Cerebellar cortex (tissue), 1 donor: ENCODE measurements at regions not wholly inside any gene's neighbourhood (a gene's known extent, or its start where the extent isn't known, plus 50 kb on each side); places are given as distances from the start of the nearest gene placed in this dataset.
"Not testable (repeated sequence)": the region's sequence is repeated elsewhere in the genome, so short reads cannot be mapped to it uniquely, and the experiment has no call there.

Experiments
- DNase-seq: peaks from one replicate; pipeline ENCODE4 v3.0.0-alpha.2; 2015; ENCODE audit warnings: low spot score

DNA sequence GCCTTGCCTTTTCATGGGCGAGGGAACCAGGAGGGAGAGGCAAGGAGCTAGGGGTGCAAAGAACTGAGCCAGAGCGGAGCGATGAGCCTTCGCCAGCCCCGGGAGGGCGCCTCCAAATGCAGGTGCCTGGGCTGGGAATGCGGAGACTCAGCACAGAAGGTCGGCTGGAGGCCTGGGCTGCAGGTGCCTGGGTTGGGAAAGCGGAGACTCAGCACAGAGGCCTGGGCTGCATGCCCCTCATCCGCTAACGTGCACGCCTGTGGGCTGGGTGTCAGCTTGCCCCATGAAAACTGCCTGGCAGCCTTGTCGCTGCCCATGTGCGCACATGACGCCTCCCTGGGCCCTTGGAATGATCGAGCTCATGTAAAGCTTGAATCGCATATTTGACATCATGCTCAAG lies 51.8 kb downstream of the POM121L12 start:
- no peak for DNase-seq

DNA sequence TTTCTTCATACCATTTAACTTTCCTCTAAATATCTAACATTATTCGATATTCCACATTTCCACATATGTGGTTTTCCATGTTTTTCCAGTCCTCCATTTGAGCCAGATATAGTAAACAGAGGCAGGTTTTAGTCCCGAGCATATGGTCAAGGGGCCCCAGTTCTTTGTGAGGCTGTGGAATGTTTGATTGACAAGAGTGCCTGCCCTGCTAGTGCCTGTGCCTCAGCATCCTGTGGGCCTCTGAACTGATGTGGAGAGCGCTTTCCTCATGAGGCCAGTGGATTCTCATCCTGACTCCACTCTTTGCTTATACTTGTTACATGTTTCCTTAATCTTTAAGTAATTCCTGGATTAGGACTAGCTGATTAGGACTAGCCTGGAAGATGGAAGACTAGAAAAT lies 58.8 kb downstream of the POM121L12 start:
- DNase-seq: no peak

DNA sequence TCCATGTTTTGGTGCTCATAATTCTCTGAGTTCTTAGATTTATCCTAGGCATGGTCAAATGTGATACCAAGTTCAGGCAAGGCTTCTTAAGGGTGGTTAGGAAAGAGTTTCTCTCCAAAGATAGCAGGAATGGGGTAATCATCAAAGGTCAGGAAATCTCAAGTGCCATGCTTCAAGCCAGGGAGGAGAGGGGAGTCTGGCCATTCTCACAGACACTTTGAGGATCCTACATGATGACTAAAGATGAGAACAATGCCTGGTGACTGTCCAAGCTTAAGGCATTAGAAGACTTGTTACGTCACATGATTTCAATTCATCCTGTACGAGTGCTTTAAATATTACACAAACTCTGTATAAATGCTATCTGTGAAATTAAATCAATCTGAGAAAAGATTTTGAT lies 59.4 kb downstream of the POM121L12 start:
- no peak for DNase-seq

DNA sequence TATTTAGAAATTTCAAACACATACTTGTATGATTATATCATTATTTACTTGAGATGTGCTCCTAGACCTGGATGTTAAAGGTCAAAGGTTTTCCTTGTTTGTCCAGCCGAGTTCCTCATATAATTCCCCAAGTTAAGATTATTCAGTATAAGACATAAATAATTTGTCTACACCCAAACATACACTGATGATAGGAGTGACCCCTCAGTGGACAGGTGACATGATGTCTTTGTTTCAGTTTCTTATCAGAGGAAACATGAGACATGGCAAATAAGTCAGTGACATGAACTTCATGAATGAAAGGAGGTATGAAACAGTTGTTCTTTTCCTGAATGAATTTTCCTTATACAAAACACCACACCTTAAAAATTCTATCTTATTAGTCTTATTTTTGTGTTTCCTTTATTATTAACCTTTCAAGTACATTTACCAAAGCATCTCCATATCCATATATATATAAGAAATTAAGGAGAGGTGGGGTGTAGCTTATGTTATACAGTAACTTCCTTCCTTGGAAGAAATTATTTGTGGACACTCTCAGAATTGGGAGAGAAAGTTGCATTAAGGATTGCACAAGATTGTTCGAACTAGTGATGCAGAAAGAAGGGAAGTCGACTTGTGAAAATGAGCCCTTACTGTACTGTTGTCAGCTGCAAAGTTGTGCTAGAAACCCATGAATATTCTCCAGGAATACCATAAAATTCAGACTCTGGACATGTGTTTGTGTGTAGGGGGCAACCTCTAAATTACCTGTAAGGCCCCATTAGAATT lies 60.5 kb downstream of the POM121L12 start:
- no peak for DNase-seq

DNA sequence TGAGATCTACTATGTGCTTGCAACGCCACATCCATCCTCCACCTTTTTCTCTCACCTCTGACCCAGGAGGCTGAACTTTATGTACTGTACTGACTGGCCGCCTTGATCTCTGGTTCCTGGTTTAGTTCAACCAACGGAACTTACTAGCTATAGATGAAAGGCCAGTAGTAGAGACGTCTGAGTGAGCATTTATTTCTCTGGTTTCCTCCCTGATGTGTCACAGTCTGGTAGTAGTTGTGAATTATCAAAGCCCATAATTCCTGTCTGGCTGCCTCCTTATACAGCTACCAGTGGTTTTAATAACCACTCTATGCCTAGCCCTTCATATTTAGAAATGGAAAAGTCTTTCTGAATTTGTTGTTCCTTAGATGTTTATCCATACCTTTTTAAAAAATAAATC lies 64.7 kb downstream of the POM121L12 start:
- DNase-seq: no peak

DNA sequence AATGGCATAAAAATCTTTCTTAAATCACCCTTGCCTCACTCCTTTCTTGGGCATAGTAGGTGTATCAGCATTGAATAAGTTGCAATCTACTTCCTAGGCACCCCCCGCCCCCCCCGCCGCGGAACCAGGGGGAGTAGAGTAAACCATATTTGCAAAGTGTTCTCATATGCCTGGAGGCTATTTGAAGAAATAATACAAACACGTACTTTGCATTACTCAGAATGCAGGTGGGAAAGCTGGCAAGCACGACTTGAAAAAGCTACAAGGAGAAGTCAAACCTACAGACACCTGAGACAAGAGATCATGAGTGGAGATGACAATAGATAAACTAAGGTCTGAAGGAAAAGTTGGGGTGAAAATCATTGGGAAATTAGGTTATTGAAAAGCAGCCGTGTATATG lies 65.6 kb downstream of the POM121L12 start:
- no peak for DNase-seq

DNA sequence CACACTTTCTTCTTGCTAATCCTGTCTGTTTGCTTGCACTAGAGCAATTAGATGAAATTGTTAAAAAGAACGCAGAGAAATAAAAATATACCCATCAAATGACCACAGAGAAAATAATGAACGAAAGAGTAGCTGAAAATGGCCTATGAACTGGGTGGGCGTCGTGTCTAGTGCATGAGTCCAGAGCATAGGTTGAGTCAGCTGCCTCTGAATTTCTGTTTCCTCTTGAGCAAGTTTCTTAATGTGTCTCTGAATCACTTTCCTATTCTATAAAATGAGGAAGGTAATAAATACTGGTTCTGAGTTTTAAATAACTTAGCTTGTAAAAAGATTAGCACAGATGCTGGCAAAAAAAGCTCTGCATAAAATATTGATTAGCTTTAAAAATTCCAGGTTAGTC lies 75.0 kb downstream of the POM121L12 start:
- no peak for DNase-seq

DNA sequence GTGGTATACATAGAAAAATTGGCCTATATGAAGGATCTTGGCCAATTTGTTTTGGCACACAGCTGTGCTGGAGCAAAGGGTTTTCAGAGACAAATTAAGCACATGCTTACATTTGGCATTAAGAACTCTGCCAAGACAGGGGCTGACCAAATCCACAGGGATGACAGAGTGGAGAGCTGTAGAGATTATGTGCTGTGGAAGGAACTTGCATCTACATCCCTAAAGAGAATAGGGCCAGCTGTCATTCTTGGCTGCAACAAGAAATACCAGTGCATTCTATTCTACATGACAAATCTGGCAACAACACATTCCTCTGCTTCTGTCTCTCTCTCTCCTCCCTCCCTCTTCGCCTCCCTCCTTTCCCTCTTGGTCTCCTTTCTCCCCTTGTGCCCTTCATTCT lies 75.6 kb downstream of the POM121L12 start:
- DNase-seq: no peak

DNA sequence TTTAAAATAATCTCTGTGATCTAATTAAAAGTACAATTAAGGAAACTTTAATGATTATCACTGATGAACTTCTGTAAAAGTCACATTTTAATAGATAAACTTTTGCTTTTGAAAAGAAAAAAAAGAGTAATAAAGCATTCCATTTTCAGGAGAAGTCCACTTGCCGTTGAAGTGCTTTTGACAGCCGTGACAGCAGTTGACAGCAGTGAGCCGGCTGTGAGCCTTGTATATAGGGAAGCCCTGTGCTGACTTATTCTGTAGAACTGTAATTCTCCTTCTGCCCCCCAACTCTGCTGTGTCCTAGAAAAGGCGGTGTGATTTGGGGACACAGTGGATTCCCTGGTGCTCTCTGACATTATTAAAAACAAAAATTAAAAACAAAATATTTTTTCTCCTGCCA lies 78.0 kb downstream of the POM121L12 start:
- DNase-seq: no peak

DNA sequence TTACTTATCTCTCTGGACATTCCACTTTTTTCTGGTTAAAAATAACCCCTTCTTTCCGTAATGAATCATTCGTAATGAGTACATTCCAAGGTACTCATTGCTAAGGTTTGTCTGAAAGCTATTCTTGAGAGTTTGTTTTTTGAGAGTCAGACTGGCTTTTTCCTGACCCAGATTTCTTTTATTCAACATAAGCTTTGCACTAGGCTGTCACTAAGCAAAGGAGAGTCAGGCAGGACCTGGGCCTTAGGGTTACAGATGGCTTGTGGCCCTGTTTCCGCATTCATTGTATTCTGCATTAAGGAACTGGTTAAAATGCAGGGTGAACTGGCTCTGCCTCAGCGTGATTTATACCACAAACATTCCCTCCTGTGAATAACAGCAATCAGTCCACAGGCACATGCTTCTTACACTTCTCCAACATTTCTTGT lies 84.1 kb downstream of the POM121L12 start:
- no peak for DNase-seq

DNA sequence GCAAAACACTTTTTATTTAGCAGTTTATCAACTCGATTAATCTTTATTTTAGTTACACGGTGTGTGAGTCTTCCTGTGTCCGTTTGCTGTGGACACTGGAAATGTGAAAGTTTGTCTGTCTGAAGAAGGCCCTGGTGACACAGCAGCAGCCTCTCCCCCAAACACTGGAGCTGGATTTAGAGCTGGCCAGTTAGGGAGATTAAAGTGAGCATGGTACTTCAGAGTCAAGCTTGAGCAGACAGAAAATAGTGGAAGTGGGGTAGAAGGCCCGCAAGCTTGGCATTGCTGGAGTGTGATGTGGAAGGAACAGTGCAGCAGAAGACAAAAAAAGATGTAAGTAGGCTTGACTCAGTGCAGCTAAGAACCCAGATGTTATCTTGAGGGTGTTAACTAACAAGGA lies 85.9 kb downstream of the POM121L12 start:
- DNase-seq: no peak

DNA sequence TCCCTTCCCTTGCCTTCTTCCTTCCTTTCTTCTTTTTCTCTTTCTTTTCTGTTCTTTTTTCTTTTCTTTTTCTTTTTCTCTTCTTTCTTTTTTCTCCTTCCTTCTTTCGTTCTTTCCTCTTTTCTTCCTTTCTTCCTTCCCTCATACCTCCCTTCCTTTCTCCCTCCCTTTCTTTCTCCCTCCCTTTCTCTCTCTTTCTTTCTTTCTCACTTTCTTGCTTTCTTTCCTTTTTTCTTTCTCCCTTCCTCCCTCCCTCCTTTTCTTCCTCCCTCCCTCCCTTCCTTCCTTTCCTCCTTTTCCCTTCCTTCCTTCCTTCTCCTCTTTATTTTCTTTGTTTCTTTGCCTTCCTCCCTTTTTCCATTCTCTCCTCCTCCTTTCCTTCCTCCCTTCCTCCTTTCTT lies 96.3 kb downstream of the POM121L12 start:
- no peak for DNase-seq

DNA sequence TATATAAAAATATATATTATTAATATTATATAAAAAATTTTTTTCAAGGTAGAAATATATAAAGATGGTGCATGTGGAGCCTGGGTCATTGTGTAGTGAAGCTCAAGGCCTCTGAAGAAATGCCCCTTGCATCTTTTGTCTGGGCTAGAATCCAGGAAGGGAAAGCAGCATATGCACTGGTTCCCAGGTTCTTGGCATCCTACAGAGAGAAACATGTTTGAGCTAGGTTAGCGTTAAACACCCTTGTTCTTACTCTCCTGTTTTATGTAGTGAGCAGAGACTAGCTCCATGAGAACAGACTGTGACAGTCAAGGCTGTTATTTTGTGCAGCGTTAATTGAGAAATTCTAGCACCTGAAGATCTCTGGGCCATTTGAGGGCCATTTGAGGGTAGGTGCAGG lies 116.1 kb downstream of the POM121L12 start:
- peak; percentile 65 for DNase-seq

DNA sequence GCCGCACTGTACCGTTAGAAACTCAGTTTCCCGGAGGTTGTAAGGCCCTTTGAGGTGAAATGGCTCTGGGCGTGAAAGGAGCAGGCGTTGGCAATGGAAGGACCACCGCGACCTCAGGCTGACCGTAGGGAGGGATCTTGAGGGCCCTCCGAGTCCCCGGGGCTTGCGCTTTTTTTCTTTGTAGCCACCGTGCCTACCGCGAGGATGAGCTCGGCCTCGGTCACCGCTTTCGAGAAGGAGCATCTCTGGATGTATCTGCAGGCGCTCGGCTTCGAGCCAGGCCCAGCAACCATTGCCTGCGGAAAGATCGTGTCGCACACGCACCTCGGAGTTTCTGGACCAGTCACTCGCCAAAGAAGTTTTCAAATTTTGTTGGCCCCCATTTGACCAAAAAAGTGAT lies 151.8 kb downstream of the POM121L12 start:
- DNase-seq: not testable (repeated sequence)

DNA sequence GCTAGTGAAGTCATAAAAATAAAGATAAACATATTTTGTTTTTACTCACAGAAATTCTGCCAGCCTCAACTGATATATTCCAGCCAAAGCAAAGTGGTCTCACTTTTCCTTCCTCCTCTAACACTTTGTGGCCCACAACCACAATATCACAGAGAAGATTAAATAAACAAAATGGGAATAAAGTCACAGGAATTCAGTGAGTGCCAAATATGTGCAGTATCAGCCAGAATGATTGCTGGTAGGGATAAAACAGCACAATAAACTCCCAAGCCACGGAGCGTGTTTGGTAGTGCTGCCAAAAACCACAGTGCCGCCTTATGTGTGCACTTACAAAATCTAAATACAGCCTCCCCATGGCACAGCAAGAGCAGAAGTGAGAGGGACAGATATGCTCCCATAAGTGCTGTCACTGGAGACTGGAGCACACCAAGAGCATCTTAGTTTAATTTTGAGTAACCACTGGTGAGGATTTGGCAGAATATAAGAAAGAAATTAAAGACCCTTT lies 155.8 kb downstream of the POM121L12 start:
- no peak for DNase-seq

DNA sequence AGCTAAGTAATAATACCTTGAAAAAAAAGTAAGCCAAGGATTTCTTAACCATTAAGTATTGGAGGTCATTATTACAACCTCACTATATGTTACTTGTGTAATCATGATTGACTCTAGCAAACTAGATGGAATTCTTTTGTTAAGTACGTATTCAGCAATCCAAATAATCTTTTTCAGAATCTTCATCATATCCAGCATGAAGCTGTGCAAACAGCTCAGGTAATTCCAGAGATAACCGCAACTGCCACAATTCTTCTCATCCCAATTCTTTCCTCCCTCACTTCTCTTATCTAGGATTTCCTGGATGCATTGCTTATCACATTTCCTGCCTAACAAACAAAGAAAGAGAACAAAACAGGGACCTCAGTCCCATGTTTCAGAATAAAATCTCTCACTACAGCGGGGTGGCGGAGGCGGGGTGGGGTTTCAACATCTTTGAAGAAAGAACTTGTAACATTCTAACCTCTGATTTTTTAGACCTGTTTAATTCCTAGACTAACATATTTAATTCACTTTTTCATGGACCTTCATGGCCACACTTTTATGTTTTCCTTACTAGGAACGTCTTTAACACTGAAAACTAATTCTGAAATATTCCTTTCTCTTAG lies 156.5 kb downstream of the POM121L12 start:
- DNase-seq: no peak

DNA sequence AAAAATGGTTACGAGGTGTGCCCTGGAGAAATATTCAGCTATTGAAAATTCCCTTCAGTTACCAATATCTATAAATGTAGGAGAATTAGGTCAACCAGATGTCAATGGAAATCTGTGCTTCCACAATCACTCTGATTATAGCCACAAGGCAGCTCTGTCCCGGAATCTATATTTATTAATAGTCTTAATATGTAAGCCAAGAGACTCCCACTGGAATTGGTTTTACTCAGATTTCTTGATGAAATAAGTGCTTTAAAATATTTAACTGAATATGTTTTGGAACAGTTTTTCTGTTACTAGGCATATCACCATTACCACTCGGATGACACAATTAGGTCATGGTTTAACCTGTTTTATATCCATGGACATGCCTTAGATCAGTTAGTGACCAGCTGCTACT lies 169.6 kb downstream of the POM121L12 start:
- DNase-seq: no peak

DNA sequence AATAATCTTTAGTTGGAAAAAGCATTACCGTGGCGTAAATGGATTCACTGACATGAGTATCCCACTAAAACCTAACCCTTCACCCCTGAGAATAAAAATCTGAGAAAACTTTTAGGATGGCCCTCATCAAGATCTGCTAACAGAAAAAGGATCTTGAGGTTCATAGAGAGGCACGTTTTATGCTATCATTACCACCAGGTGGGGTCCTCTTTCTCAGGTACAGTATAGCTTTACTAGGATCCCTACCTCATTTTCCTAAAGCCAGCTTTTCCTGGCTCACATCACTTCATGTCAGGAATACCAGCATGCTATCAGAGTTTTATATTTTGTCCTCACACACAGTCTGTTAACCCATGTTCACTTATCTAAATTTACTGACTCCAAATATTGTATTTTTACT lies 173.7 kb downstream of the POM121L12 start:
- DNase-seq: no peak

DNA sequence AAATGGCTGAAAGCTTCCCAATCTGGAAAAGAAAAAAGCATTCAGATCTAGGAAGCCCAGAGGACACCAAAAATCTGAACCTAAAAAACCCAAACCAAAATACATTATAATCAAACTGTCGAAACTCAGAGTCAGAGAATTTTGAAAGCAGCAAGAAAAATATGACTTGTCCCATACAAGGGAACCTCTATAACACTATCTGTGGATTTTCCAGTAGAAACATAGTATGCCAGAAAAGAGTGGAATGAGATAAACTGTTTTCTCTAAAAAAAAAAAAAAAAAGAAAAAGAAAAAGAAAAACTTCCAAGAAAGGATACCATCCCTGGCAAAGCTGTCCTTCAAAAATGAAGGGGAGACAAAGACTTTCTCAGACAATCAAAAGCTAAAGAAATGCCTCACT lies 179.0 kb downstream of the POM121L12 start:
- DNase-seq: no peak

DNA sequence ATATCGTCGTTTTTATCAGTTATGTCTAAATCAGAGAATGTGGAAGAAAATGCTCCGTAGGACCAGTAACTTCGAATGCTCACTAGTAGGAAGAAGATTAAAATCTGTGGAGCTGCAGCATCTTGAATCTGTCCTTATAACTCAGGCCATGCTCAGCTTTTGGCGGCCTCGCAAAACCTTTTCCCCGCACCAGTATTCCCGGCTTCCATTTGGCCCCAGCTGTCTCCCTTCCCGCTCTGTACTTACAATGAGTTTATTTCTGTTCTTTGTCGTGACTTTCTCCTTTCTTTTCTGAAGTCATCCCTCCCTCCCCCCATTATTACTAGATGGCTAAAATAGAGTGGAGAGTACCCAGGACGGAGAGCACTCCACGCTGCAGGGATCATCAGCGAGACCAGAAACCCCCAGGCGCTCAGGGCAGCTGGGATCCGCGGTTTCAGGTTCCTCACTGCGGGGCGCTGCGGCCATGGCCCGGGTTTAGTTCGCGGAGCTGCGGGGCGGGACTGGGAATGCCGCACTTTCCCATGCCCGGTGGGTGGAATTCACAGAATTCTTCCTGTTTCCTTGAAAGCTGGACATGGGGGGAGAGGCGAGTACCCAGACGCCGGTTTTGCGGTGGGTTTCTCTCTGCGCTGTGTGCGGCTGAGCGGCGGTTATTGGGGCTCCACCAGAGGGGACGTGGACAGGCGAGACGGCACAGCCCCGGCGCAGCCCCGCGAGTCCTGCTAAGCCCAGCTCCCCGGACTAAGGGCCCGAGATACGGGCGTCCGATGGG lies 183.5 kb downstream of the POM121L12 start:
- no peak for DNase-seq

DNA sequence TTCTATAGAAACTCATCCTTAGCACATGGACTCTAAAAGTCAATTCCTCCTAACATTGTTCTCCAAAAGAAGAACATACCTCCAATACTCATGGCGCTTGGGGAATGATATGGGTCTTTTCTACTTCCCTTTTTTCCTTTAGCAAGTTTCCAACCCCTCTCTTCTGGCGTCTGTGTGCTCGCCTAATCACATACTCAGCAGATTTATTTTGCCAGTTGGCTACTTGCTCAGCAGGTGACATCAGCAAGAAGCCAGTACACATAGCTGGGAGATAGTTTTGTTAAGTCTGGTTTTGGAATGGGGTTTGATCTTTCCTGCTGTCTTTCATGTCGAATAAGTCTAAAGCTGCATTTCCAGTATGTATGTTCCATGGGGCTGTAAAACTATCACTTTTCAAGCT lies 193.8 kb downstream of the POM121L12 start:
- no peak for DNase-seq

DNA sequence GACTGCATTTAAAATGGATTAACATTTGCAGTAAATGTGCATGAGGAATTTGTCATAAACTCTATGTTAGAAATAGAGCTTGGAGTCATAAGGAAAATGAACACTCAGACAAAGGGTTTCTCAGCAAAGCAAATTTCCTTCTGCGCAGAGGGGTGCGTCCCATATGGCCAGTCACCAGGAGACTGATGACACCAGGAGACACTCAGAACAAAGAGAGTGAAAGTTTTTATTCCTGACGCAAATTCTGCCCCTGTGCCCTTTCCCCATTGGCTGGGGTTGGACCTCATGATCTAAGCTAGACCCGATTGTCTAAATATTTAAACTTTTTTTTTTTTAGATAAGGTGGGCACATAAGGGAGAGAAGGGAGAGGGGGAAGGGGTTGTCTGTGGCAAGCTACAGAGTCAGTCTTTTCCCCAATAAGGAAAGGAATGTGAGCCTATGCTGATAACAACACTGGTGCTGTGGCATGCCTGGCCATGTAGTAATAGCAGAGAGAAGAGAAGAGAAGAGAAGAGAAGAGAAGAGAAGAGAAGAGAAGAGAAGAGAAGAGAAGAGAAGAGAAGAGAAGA lies 202.0 kb downstream of the POM121L12 start:
- no peak for DNase-seq
